Astrocyte (in vitro differentiated cells and primary cell): ENCODE measurements at regions not wholly inside any gene's neighbourhood (a gene's known extent, or its start where the extent isn't known, plus 50 kb on each side); places are given as distances from the start of the nearest gene placed in this dataset.

ENCODE experiments used
- EZH2 ChIP-seq: IDR thresholded peaks from 2 replicates; pipeline ENCODE4 v1.6.1; 2012; ENCODE audit warnings: mild to moderate bottlenecking, low read length, inconsistent platforms; ENCODE audit not compliant: insufficient read depth
- TF ChIP-seq, protein P1 (sequence below): IDR thresholded peaks from 2 replicates; pipeline ENCODE4 v1.5.1; 2011; ENCODE audit warnings: low read depth, mild to moderate bottlenecking, inconsistent platforms, low read length, moderate library complexity; ENCODE audit not compliant: insufficient read depth

DNA sequence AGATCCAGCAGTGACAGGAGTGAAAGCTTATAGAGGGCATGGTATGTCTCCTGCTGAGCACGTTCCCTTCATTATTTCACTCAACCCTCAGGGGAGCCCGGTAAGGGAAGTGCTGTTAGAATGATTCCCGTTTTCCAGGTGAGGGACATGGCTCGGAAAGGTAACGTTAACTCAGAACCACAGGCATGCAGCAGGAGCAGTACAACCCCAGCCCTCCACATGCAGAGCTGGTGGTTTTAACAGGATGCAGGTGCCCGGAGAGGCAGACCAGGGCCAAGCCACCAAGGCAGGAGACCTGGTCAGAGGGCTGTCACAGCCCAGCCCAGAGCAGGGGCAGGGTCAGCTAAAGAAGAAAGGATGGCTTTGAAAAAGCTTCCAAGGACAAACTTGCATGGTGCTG is 268.5 kb downstream of the SH3BP4 start:
- TF ChIP-seq, protein P1, sequence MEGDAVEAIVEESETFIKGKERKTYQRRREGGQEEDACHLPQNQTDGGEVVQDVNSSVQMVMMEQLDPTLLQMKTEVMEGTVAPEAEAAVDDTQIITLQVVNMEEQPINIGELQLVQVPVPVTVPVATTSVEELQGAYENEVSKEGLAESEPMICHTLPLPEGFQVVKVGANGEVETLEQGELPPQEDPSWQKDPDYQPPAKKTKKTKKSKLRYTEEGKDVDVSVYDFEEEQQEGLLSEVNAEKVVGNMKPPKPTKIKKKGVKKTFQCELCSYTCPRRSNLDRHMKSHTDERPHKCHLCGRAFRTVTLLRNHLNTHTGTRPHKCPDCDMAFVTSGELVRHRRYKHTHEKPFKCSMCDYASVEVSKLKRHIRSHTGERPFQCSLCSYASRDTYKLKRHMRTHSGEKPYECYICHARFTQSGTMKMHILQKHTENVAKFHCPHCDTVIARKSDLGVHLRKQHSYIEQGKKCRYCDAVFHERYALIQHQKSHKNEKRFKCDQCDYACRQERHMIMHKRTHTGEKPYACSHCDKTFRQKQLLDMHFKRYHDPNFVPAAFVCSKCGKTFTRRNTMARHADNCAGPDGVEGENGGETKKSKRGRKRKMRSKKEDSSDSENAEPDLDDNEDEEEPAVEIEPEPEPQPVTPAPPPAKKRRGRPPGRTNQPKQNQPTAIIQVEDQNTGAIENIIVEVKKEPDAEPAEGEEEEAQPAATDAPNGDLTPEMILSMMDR, result no peak
- TF ChIP-seq EZH2, result no peak
